HG03439 (cell line): ENCODE measurements at regions not wholly inside any gene's neighbourhood (a gene's known extent, or its start where the extent isn't known, plus 50 kb on each side); places are given as distances from the start of the nearest gene placed in this dataset.
"Not testable (repeated sequence)": the region's sequence is repeated elsewhere in the genome, so short reads cannot be mapped to it uniquely, and the experiment has no call there.

Experiments used
- ATAC-seq: cut with Tn5 transposase; IDR thresholded peaks from one replicate; pipeline ENCODE4 v1.9.1; 2021; ENCODE audit warnings: mild to moderate bottlenecking, moderate library complexity; ENCODE audit not compliant: unreplicated experiment

GRCh38 chr16:48059190-48059589 lies 96.6 kb downstream of the ABCC12 start:
- ATAC-seq = not testable (repeated sequence)

DNA sequence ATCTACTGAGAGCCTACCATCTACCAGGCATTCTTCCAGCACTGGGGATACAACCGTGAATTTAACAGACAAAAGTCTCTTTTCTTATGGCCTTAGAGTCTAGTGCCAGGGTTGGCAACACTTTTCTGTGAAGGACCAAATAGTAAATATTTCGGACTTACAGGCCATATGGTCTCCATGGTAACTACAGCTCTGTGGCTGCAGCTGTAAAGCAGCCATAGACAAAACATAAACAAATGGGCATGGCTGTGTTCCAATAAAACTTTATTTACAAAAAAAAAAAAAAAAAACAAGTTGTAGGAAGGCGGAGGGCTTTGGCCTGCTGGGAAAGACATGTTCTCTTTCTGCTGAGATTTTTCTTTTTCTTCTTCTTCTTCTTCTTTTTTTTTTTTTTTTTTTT lies 98.7 kb downstream of the ABCC12 start:
- ATAC-seq = no peak

- ATAC-seq = peak; percentile 78
Observed at GRCh38 chr16:48054881-48055601, 100.8 kb downstream of the ABCC12 start.

- no peak for ATAC-seq
Observed at GRCh38 chr16:48053418-48053745, 102.4 kb downstream of the ABCC12 start.

- no peak for ATAC-seq
Observed at GRCh38 chr16:48052731-48053417, 102.9 kb downstream of the ABCC12 start.

DNA sequence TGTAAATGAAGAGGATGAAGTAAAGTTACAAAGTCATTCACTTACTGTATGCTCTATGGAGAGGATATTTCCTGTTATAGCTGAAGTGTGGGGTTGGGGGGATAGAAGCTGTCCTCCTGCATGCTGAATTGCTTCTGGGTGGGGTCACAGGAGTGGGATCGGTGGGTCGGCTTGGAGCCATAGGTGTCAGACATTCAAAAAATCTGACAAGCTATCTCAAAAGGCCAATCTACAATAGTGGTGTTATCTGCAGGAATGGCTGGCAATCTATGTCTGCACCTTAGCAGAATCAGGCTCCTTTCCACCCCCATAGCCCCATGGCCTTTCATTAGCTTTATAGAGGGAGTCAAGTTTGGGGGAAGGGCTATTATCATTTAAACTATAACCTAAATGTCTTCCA lies 104.9 kb downstream of the ABCC12 start:
- ATAC-seq = no peak

DNA sequence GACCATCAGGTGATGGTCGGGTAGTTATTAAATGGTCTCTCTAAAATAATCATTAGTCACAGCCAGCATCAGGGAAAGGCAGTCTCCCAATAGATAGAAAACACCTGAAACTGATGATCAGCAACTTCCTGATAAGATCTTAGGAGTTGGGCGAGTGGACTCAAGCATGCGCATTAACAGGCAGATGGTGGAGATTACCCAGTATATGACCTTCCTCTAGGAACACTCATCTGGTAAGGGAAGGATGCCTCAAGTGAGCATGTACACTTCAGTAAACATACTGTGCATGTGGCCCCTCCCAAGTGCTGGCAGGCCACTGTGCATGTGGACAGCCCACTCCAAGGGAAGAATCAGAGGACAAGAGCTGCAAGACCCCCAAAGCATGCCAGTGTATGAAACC lies 105.9 kb downstream of the ABCC12 start:
- no peak for ATAC-seq

- ATAC-seq = no peak
Observed at GRCh38 chr16:48047720-48048119, 108.1 kb downstream of the ABCC12 start.

- ATAC-seq = no peak
Observed at GRCh38 chr16:48047241-48047640, 108.6 kb downstream of the ABCC12 start.

DNA sequence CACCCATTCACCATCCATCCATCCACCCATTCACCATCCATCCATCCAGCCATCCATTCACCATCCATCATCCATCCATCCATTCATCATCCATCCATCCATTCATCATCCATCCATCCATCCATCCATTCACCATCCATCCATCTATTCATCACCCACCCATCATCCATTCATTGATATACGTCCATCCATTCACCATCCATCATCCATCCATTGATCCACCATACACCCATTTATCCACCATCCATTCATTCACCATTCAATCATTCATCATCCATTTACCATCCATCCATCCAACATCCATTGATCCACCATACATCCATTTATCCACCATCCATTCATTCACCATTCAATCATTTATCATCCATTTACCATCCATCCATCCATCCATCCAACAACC lies 111.7 kb downstream of the ABCC12 start:
- no peak for ATAC-seq

DNA sequence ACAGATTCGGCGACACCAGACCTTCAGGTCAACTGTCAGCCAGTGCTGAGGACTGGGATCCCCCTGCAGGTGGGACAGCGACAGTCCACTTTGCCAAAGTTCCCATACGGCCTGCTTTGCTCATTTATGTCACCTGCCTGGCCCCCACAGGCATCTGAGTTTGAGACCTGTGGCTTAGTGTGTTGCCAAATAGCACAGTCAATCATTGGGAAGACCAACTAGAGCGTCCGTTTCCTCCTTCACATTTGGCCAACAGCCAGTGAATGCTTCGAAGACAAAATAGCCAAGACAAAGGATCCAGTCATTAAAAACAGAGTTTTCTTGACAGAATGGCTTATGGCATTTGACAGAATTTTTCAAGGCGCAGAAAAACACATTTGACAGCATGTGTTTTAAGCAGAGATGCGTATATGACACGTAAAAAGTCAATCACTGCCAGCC lies 113.8 kb downstream of the ABCC12 start:
- ATAC-seq = no peak

DNA sequence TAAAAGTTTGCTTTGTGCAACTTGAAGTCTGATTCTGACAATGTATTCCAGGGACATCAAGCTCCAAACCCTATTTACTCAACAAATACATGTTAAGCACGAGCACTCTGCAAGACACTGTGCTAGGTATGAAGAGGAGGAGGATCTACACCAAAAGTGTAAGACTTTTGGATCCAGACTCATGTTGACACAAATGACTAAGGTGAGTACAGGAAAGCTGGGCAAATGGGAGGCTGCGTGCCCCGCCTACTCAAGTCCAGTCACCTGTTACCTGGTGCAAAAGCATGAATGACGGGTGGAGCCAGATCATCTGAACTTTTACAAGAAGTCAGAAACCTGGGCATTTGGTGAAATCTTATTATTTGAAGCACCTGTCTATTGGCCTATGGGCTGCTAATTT lies 120.7 kb downstream of the ABCC12 start:
- ATAC-seq = no peak

GRCh38 chr16:48030926-48031325 lies 124.9 kb downstream of the ABCC12 start:
- ATAC-seq = no peak

- ATAC-seq = no peak
Observed at GRCh38 chr16:48029768-48030167, 126.0 kb downstream of the ABCC12 start.

DNA sequence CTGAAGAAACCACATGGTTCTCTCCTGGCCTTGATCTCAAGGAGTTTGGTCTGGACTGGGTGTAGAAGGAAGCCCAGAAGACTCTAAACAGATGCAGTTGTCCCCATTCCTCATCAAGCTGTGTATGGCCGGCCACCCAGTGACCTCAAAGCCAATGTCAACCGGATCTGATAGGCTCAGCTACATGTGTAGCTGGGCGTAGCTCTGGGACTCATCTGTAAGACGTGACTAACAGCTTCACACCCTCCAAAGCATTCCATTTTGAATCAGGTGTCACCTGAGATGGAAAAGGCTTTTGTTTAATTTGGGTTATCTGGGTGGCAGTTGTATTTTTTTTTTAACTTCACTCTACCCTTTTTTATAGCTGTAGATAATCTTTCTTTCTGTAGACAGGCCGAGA lies 130.4 kb downstream of the ABCC12 start:
- ATAC-seq = no peak

DNA sequence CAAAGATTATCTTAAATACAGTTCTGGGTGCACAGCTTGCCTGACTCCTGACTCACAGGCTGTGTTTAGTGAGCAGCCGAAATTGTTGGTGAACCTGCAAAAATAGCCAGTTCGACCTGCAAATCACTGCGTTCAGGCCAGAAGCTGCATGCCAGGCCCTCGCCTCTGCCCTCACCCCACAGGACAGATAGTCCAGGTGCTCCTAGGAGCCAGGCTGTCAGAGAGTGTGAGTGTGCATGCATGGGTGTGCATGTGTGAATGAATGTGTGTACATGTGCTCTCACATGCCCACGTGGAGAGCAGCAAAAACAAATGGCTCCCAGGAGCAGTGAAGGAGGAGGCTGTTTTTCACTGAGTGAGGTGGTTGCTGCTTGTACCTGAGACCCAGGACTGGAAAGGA lies 131.8 kb downstream of the ABCC12 start:
- ATAC-seq = no peak

- no peak for ATAC-seq
Observed at GRCh38 chr16:48022496-48022895, 133.3 kb downstream of the ABCC12 start.

- not testable (repeated sequence) for ATAC-seq
Observed at GRCh38 chr16:48020617-48021016, 135.2 kb downstream of the ABCC12 start.

DNA sequence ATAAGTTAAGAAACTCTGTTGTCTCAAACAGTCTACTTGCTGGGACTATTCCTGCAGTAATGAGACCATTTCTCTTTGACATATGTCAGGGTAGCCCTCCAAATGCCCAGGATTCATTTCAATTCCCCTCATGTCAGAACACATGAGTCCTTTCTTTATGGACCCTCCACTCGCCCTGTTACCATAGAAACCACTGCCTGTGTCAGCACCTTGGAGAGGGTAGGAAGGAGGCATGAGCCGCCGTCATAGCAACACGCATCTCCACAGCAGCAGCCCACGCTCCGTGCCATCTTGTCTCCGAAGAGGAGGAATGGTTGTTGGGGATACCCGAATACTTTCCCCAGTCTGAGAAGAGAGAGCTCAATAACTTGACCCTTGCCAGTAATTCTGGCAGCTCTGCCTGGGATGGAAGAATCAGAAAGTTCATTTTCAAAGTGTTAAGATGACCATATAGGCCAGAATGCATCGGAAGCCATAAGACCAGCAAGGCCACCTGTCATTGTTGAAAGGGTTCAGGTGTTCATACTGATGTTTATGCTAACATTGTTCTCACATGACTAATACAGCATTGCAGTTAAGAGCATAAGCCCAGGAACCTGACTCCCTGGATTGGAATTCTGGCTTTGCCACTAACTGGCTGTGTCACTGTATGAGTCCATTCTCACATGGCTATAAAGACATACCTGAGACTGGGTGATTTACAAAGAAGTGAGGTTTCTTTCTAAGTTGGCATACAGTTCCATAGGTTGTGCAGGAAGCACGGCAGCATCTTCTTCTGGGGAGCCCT lies 141.3 kb downstream of the ABCC12 start:
- no peak for ATAC-seq

GRCh38 chr16:48013491-48013901 lies 142.3 kb downstream of the ABCC12 start:
- no peak for ATAC-seq

GRCh38 chr16:48011878-48012658 lies 143.7 kb downstream of the ABCC12 start:
- no peak for ATAC-seq
